Pancreas (tissue), 10 donors: ENCODE measurements at regions not wholly inside any gene's neighbourhood (a gene's known extent, or its start where the extent isn't known, plus 50 kb on each side); places are given as distances from the start of the nearest gene placed in this dataset.

Experiments
- ATAC-seq, 4 donors: fragments of 200-7000 bp; cut with Tn5 transposase; one replicate each; pipeline versions ENCODE4 v1.8.0 to v1.9.1; 2020; ENCODE audit warnings: mild to moderate bottlenecking in 4 of 4, moderate library complexity in 4 of 4
- DNase-seq, 6 donors: peaks; one replicate each; pipeline ENCODE4 v3.0.0-alpha.2; 2020
- FAIRE-seq: peaks from 2 replicates; lab custom pipeline; 2012; peaks lifted over from hg19 to GRCh38; lab: Jason Lieb, UNC
- H3K27ac ChIP-seq, 4 donors: fragments of 200-600 bp; sonication (generic); 1 replicate in 3 of 4; 2 replicates in 1 of 4; pipeline versions ENCODE4 v1.5.0 to v1.8.0; 2020
- H3K27me3 ChIP-seq, 4 donors: fragments of 200-600 bp; one replicate each; pipeline ENCODE4 v1.8.0; 2021
- H3K36me3 ChIP-seq, 3 donors: fragments of 200-600 bp; sonication (generic) in 1 of 3; one replicate each; pipeline versions ENCODE4 v1.5.0 to v1.8.0; 2020 to 2021
- H3K4me1 ChIP-seq, 3 donors: fragments of 200-600 bp; one replicate each; pipeline ENCODE4 v1.8.0; 2021
- H3K4me3 ChIP-seq, 4 donors: fragments of 200-600 bp; sonication (generic) in 2 of 4; one replicate each; pipeline versions ENCODE4 v1.5.0 to v1.8.0; 2020 to 2021
- H3K9me3 ChIP-seq, 4 donors: fragments of 200-600 bp; one replicate each; pipeline ENCODE4 v1.8.0; 2021
- CTCF ChIP-seq, 4 donors: fragments of 200-600 bp; sonication (generic) in 3 of 4; IDR thresholded peaks; one replicate each; pipeline versions ENCODE4 v1.5.0 to v1.8.0; 2021; ENCODE audit warnings: antibody characterized with exemption in 4 of 4
- WGBS, 2 donors: extraction: QIAGEN DNeasy Blood & Tissue Kit; methylation state at CpG; one replicate each; pipeline ENCODE4 v1.1.7; 2013; 5-methylcytosine and 5-hydroxymethylcytosine counted together
- intact Hi-C, 3 donors: fragments of 100-400 bp; cut with DNase I; formaldehyde crosslinking; loops; one replicate each; pipeline versions ENCODE4 v1.11.1 to v1.14.2; 2022
- donor health status: healthy with polysubstance abuse.
- donor health status: DM: no; HTN: no; CAD: no; lungs with moderate emphysema.
- donor health status: DM: no; HTN: no; CAD: no.
- donor health status: control.
- donor health status: control.
- donor health status: Bipolar disorder and iron deficiency.
- donor health status: DM: yes; HTN: yes; CAD: no.
- donor health status: DM: no; HTN: no; CAD: no.
- donor health status: DM: no; HTN: no; CAD: no.
- donor health status: DM: yes; HTN: yes; CAD: no.

GRCh38 chr10:53088961-53089360 is 316.4 kb upstream of the MBL2 start:
- no peak for TF ChIP-seq CTCF (IDR thresholded peaks at IDR 0.05)
- no peaks in the 10 kb centered on the region for H3K36me3 ChIP-seq
- no peak for ATAC-seq
- WGBS, 2 donors = 85 to 96% methylated on average over 1 of the region's 1 CpG
- H3K9me3 ChIP-seq = no peaks in the 10 kb centered on the region
- H3K27ac ChIP-seq = no peak overlapping the region
- intact Hi-C loops = no loop called here
- H3K27me3 ChIP-seq = no peaks in the 10 kb centered on the region
- no peaks in the 10 kb centered on the region for H3K4me1 ChIP-seq
- H3K4me3 ChIP-seq = no peak overlapping the region
- DNase-seq = no peak
- FAIRE-seq = no peak

GRCh38 chr10:53079283-53079682 is 306.7 kb upstream of the MBL2 start:
- Histone ChIP-seq H3K27me3 (no peaks in the 10 kb centered on the region), H3K9me3 (no peaks in the 10 kb centered on the region), H3K4me3 (no peak overlapping the region), H3K4me1 (no peaks in the 10 kb centered on the region), H3K36me3 (no peaks in the 10 kb centered on the region), H3K27ac (no peak overlapping the region)
- FAIRE-seq (no peak), ATAC-seq (no peak), DNase-seq (no peak)
- intact Hi-C loops = no loop called here
- 85 to 93% methylated on average over 3 of the region's 3 CpGs for WGBS, 2 donors
- no peak for TF ChIP-seq CTCF (IDR thresholded peaks at IDR 0.05)

DNA sequence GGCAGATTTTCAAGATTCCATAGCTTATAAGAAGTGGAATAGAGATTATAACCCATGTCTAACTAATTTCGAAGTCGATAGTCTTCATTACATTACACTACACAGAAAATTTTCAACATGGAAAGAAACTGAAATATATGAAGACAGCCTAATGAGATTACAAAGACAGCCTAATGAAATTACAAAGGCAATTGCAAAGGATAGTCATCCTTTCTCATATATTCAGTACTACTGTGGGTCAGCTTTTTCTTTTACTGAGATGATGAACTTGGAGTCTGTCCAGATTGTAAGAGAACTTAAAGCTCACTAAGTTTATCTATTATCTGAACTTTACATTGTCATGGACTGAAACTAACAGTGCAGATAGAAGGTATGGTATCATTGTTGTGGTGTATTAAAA is 304.4 kb upstream of the MBL2 start:
- no peak for DNase-seq
- no peak for ATAC-seq
- H3K27ac ChIP-seq = no peak overlapping the region

GRCh38 chr10:53075469-53075868 is 302.9 kb upstream of the MBL2 start:
- TF ChIP-seq CTCF (IDR thresholded peaks at IDR 0.05) = no peak
- H3K36me3 ChIP-seq = no peaks in the 10 kb centered on the region

More for the DNA sequence above, 304.4 kb upstream of the MBL2 start:
- 88 to 97% methylated on average over 2 of the region's 2 CpGs for WGBS, 2 donors
- Histone ChIP-seq H3K27me3 (no peaks in the 10 kb centered on the region), H3K36me3 (no peaks in the 10 kb centered on the region), H3K4me3 (no peak overlapping the region), H3K9me3 (no peaks in the 10 kb centered on the region), H3K4me1 (no peaks in the 10 kb centered on the region)
- no peak for TF ChIP-seq CTCF (IDR thresholded peaks at IDR 0.05)
- FAIRE-seq = no peak
- intact Hi-C loops = no loop called here

GRCh38 chr10:53072144-53072543 is 299.6 kb upstream of the MBL2 start:
- TF ChIP-seq CTCF (IDR thresholded peaks at IDR 0.05) = no peak
- H3K36me3 ChIP-seq = no peaks in the 10 kb centered on the region

More at GRCh38 chr10:53075469-53075868, 302.9 kb upstream of the MBL2 start:
- ATAC-seq (no peak), DNase-seq (no peak), FAIRE-seq (no peak)
- Histone ChIP-seq H3K27ac (no peak overlapping the region), H3K9me3 (no peaks in the 10 kb centered on the region), H3K4me3 (no peak overlapping the region), H3K4me1 (peaks cover 0 to 12% (median 0%) of the 10 kb centered on the region in 3 donors), H3K27me3 (no peaks in the 10 kb centered on the region)
- intact Hi-C loops = no loop called here
- WGBS, 2 donors = 82 to 86% methylated on average over 1 of the region's 1 CpG

More at GRCh38 chr10:53072144-53072543, 299.6 kb upstream of the MBL2 start:
- intact Hi-C loops = no loop called here
- no peak for DNase-seq
- WGBS, 2 donors = 89 to 92% methylated on average over 2 of the region's 2 CpGs
- Histone ChIP-seq H3K9me3 (no peaks in the 10 kb centered on the region), H3K4me3 (no peak overlapping the region), H3K27ac (no peak overlapping the region), H3K4me1 (peaks cover 0 to 21% (median 0%) of the 10 kb centered on the region in 3 donors), H3K27me3 (no peaks in the 10 kb centered on the region)
- FAIRE-seq = no peak
- no peak for ATAC-seq
